Lower leg skin (tissue), 4 donors: ENCODE measurements at regions not wholly inside any gene's neighbourhood (a gene's known extent, or its start where the extent isn't known, plus 50 kb on each side); places are given as distances from the start of the nearest gene placed in this dataset.

Source experiments
- DNase-seq, 2 donors: peaks; one replicate each; pipeline ENCODE4 v3.0.0-alpha.2; 2019; ENCODE audit warnings: low spot score in 2 of 2
- H3K4me3 ChIP-seq: fragments of 200-600 bp; sonication (generic); 2 replicates; pipeline ENCODE4 v1.5.1; 2017; ENCODE audit warnings: mild to moderate bottlenecking, low read depth; ENCODE audit not compliant: poor library complexity, severe bottlenecking
- CTCF ChIP-seq, 3 donors: fragments of 450-650 bp; IDR thresholded peaks; one replicate each; pipeline ENCODE4 v1.5.1; 2016; ENCODE audit warnings: antibody characterized with exemption in 3 of 3, mild to moderate bottlenecking in 3 of 3, moderate library complexity in 2 of 3
- POLR2A ChIP-seq, 2 donors: fragments of 450-650 bp; IDR thresholded peaks; one replicate each; pipeline ENCODE4 v1.6.1; 2016 to 2017; ENCODE audit warnings: antibody characterized with exemption in 2 of 2, mild to moderate bottlenecking in 1 of 2, moderate library complexity in 1 of 2
- WGBS, 2 donors: methylation state at CpG; one replicate each; pipeline ENCODE4 v1.1.5; 2018; 5-methylcytosine and 5-hydroxymethylcytosine counted together
- intact Hi-C: fragments of 100-400 bp; cut with DNase I; formaldehyde crosslinking; loops from one replicate; pipeline ENCODE4 v1.15.0; 2023; ENCODE audit warnings: low total_unique reads

- TF ChIP-seq POLR2A (IDR thresholded peaks at IDR 0.05), result no peak
- TF ChIP-seq CTCF (IDR thresholded peaks at IDR 0.05), result no peak
- intact Hi-C loops, result no loop called here
- WGBS, 2 donors, result 59 to 69% methylated on average over 25 to 29 of the region's 34 CpGs
- no peak overlapping the region for H3K4me3 ChIP-seq
- no peak for DNase-seq
Observed at GRCh38 chr21:43299441-43300277, 127.3 kb downstream of the SIK1 start.

- intact Hi-C loops, result no loop called here
- DNase-seq, result no peak
- WGBS, 2 donors, result 95 to 96% methylated on average over 55 of the region's 55 CpGs
- no peak overlapping the region for H3K4me3 ChIP-seq
- TF ChIP-seq CTCF (IDR thresholded peaks at IDR 0.05) (no peak), POLR2A (IDR thresholded peaks at IDR 0.05) (no peak)
Observed at GRCh38 chr21:43298546-43299440, 128.1 kb downstream of the SIK1 start.

DNA sequence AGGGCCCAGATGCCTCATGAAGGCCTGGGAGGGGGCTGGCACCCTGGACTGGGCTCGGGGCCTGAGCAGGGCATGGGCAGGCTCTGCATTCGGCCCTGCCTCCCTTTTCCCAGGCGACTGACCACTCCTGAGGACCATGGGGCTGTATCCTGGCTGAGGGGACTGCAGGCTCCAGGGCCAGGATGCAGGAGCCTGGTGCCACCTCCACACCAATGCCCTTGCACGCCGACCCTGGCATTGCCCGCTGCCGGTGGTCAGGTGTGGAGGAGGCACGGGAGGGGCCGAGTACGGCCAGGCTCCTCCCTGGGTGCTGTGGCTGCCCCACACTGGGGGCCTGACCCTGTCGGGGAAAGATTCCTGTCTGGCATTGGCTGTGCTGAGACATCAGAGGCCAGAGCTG, 128.9 kb downstream of the SIK1 start:
- 77 to 81% methylated on average over 7 to 10 of the region's 11 CpGs for WGBS, 2 donors
- TF ChIP-seq CTCF (IDR thresholded peaks at IDR 0.05) (no peak), POLR2A (IDR thresholded peaks at IDR 0.05) (no peak)
- DNase-seq, result no peak
- no peak overlapping the region for H3K4me3 ChIP-seq
- intact Hi-C loops, result no loop called here

- intact Hi-C loops, result no loop called here
- no peak overlapping the region for H3K4me3 ChIP-seq
- WGBS, 2 donors, result 84 to 92% methylated on average over 16 of the region's 18 CpGs
- no peak for TF ChIP-seq CTCF (IDR thresholded peaks at IDR 0.05)
- TF ChIP-seq POLR2A (IDR thresholded peaks at IDR 0.05), result no peak
- no peak for DNase-seq
Observed at GRCh38 chr21:43297391-43297981, 128.7 kb downstream of the CRYAA start.

- 59 to 70% methylated on average over 14 of the region's 14 CpGs for WGBS, 2 donors
- no peak for DNase-seq
- TF ChIP-seq POLR2A (IDR thresholded peaks at IDR 0.05) (no peak), CTCF (IDR thresholded peaks at IDR 0.05) (no peak)
- intact Hi-C loops, result no loop called here
- no peak overlapping the region for H3K4me3 ChIP-seq
Observed at GRCh38 chr21:43295066-43295958, 126.5 kb downstream of the CRYAA start.
